ENCODE measurements at regions not wholly inside any gene's neighbourhood (a gene's known extent, or its start where the extent isn't known, plus 50 kb on each side); places are given as distances from the start of the nearest gene placed in this dataset.

- ATAC-seq, result no peak
- Histone ChIP-seq H3K27ac (no peak overlapping the region), H3K27me3 (peaks cover 0 to 58% (median 7%) of the 10 kb centered on the region in 9 donors), H3K36me3 (no peaks in the 10 kb centered on the region), H3K9me3 (no peaks in the 10 kb centered on the region), H3K4me1 (no peaks in the 10 kb centered on the region), H3K4me3 (no peak overlapping the region)
- no peak for DNase-seq
- TF ChIP-seq CTCF (IDR thresholded peaks at IDR 0.05) (no peak), POLR2A (IDR thresholded peaks at IDR 0.05) (no peak)
- intact Hi-C loops (cut with DNase I), result no loop called here
- WGBS, 4 donors, result 41 to 48% (median 45%) methylated on average over 10 of the region's 10 CpGs
Measured at GRCh38 chr17:36755586-36755985, 154.2 kb downstream of the MRM1 start.

- ATAC-seq, result no peak
- Histone ChIP-seq H3K36me3 (no peaks in the 10 kb centered on the region), H3K27me3 (peaks cover 0 to 46% (median 7%) of the 10 kb centered on the region in 9 donors), H3K4me1 (no peaks in the 10 kb centered on the region), H3K4me3 (no peak overlapping the region), H3K27ac (no peak overlapping the region), H3K9me3 (no peaks in the 10 kb centered on the region)
- no peak for DNase-seq
- WGBS, 4 donors, result 88 to 90% (median 89%) methylated on average over 3 of the region's 3 CpGs
- no peak for TF ChIP-seq CTCF (IDR thresholded peaks at IDR 0.05)
- TF ChIP-seq POLR2A (IDR thresholded peaks at IDR 0.05), result no peak
- intact Hi-C loops (cut with DNase I), result no loop called here
Measured at GRCh38 chr17:36756695-36757094, 155.3 kb downstream of the MRM1 start.

- H3K36me3 ChIP-seq, result no peaks in the 10 kb centered on the region
- DNase-seq, result no peak
- ATAC-seq, result no peak
- 65 to 68% (median 67%) methylated on average over 5 of the region's 5 CpGs for WGBS, 4 donors
- H3K27me3 ChIP-seq, result peaks cover 0 to 21% (median 3%) of the 10 kb centered on the region in 9 donors
- no peak overlapping the region for H3K4me3 ChIP-seq
- no peaks in the 10 kb centered on the region for H3K9me3 ChIP-seq
- no peak overlapping the region for H3K27ac ChIP-seq
- no peak for TF ChIP-seq POLR2A (IDR thresholded peaks at IDR 0.05)
- TF ChIP-seq CTCF (IDR thresholded peaks at IDR 0.05), result no peak
- intact Hi-C loops (cut with DNase I), result no loop called here
- H3K4me1 ChIP-seq, result peaks cover 0 to 4% (median 0%) of the 10 kb centered on the region in 12 donors
Measured at GRCh38 chr17:36760425-36760824, 159.0 kb downstream of the MRM1 start.

- TF ChIP-seq CTCF (IDR thresholded peaks at IDR 0.05) (no peak), POLR2A (IDR thresholded peaks at IDR 0.05) (no peak)
- no peaks in the 10 kb centered on the region for H3K36me3 ChIP-seq
- no peak overlapping the region for H3K27ac ChIP-seq
- 62 to 69% (median 64%) methylated on average over 25 to 26 of the region's 26 CpGs for WGBS, 4 donors
- H3K4me1 ChIP-seq, result peaks cover 0 to 4% (median 0%) of the 10 kb centered on the region in 12 donors
- peaks cover 0 to 22% (median 0%) of the 10 kb centered on the region in 9 donors for H3K27me3 ChIP-seq
- ATAC-seq (peak in 1 of 4 donors; percentile 36), DNase-seq (no peak)
- H3K9me3 ChIP-seq, result no peaks in the 10 kb centered on the region
- no peak overlapping the region for H3K4me3 ChIP-seq
- intact Hi-C loops (cut with DNase I), result no loop called here
Measured at GRCh38 chr17:36761203-36761950, 160.0 kb downstream of the MRM1 start.
